ENCODE measurements at regions not wholly inside any gene's neighbourhood (a gene's known extent, or its start where the extent isn't known, plus 50 kb on each side); places are given as distances from the start of the nearest gene placed in this dataset.

GRCh38 chr2:12063210-12063609, 316.8 kb downstream of the LPIN1 start:
- Histone ChIP-seq H3K4me1 (ENCODE audit: control insufficient read depth, insufficient read depth, low read length) (no peaks in the 10 kb centered on the region), H3K9me3 (ENCODE audit: control insufficient read depth, insufficient read depth, low read depth, low read length) (no peaks in the 10 kb centered on the region), H3K27ac (ENCODE audit: low read length) (no peak overlapping the region), H3K27me3 (ENCODE audit: control insufficient read depth, insufficient read depth, low read length) (no peaks in the 10 kb centered on the region), H3K4me3 (ENCODE audit: low read depth in 2 of 2, low read length in 2 of 2) (no peak overlapping the region), H3K36me3 (ENCODE audit: control insufficient read depth, insufficient read depth, low read length) (no peaks in the 10 kb centered on the region)
- BruUV-seq (replicated peaks), result no TSS peak
- TF ChIP-seq POLR2AphosphoS5 (IDR thresholded peaks at IDR 0.05; ENCODE audit: low read depth, low read length), result no peak
- no peak for TF ChIP-seq TCF7L2 (IDR thresholded peaks at IDR 0.05; ENCODE audit: low read depth, low read length)
- no peak for TF ChIP-seq REST (IDR thresholded peaks at IDR 0.05; ENCODE audit: insufficient read depth in 1 of 2, low read depth in 2 of 2, low read length in 1 of 2)
- no peak for TF ChIP-seq CTCF (IDR thresholded peaks at IDR 0.05)
- intact Hi-C loops (cut with micrococcal nuclease; ENCODE audit: unreplicated experiment), result no loop called here
- POLR2A ChIA-PET, result no interaction called here
- DNase-seq (ENCODE audit: low read depth, low spot score) (no peak), ATAC-seq (no peak)
- CTCF ChIA-PET, result no interaction called here
- in situ Hi-C loops (cut with HindIII; ENCODE audit: low pct_unique_long_range_greater_than_20kb, low sequenced_read_pairs), result no loop called here

- no peak for ATAC-seq
- in situ Hi-C loops (cut with HindIII; ENCODE audit: low pct_unique_long_range_greater_than_20kb, low sequenced_read_pairs) (no loop called here), intact Hi-C loops (cut with micrococcal nuclease; ENCODE audit: unreplicated experiment) (no loop called here)
- no peaks in the 10 kb centered on the region for H3K36me3 ChIP-seq (ENCODE audit: control insufficient read depth, insufficient read depth, low read length)
- no peak overlapping the region for H3K27ac ChIP-seq (ENCODE audit: low read length)
- ChIA-PET POLR2A (no interaction called here), CTCF (interaction anchor here (0.5 kb wide), 1 partner anchor 371 kb away, joined by 3 read pairs; no protein-coding TSS in a partner anchor)
- H3K27me3 ChIP-seq (ENCODE audit: control insufficient read depth, insufficient read depth, low read length), result no peaks in the 10 kb centered on the region
- TF ChIP-seq SIN3A (IDR thresholded peaks at IDR 0.05; ENCODE audit: borderline replicate concordance, insufficient read depth, low read depth, low read length) (no peak), REST (IDR thresholded peaks at IDR 0.05; ENCODE audit: insufficient read depth in 1 of 2, low read depth in 2 of 2, low read length in 1 of 2) (no peak), TCF7L2 (IDR thresholded peaks at IDR 0.05; ENCODE audit: low read depth, low read length) (no peak), CTCF (IDR thresholded peaks at IDR 0.05) (no peak), POLR2AphosphoS5 (IDR thresholded peaks at IDR 0.05; ENCODE audit: low read depth, low read length) (no peak)
- no TSS peak for BruUV-seq (replicated peaks)
- no peaks in the 10 kb centered on the region for H3K9me3 ChIP-seq (ENCODE audit: control insufficient read depth, insufficient read depth, low read depth, low read length)
- DNase-seq (ENCODE audit: low read depth, low spot score), result no peak
- H3K4me1 ChIP-seq (ENCODE audit: control insufficient read depth, insufficient read depth, low read length), result no peaks in the 10 kb centered on the region
- H3K4me3 ChIP-seq (ENCODE audit: low read depth in 2 of 2, low read length in 2 of 2), result no peak overlapping the region
Measured at GRCh38 chr2:12064153-12064552, 317.7 kb downstream of the LPIN1 start.

Data from Panc1 (cell line).